WTC11 (cell line): ENCODE measurements at regions not wholly inside any gene's neighbourhood (a gene's known extent, or its start where the extent isn't known, plus 50 kb on each side); places are given as distances from the start of the nearest gene placed in this dataset.

Experiments used
- ATAC-seq: fragments of 200-7000 bp; cut with Tn5 transposase; 2 replicates; pipeline ENCODE4 v1.10.0; 2021; ENCODE audit warnings: mild to moderate bottlenecking, moderate library complexity
- CTCF ChIA-PET: fragments of 300-600 bp; sonication (Branson Sonifier 250); formaldehyde crosslinking; loops from one replicate; lab custom pipeline; 2021; ENCODE audit warnings: antibody characterized with exemption; lab: Charles Lee
- POLR2A ChIA-PET: fragments of 350-600 bp; sonication (Branson Sonifier 250); formaldehyde crosslinking; loops from one replicate; lab custom pipeline; 2021; ENCODE audit warnings: antibody characterized with exemption; lab: Charles Lee
- DNase-seq: peaks from one replicate; pipeline ENCODE4 v3.0.0; 2021; ENCODE audit warnings: low spot score
- H3K27ac Mint-ChIP-seq: 2 replicates; pipeline ENCODE4 v1.8.0; 2021; ENCODE audit warnings: mixed read lengths
- H3K27me3 Mint-ChIP-seq: 2 replicates; pipeline ENCODE4 v1.8.0; 2021; ENCODE audit warnings: low read depth, mild to moderate bottlenecking, moderate library complexity, mixed read lengths
- H3K36me3 Mint-ChIP-seq: 2 replicates; pipeline ENCODE4 v1.8.0; 2021; ENCODE audit warnings: mixed read lengths
- H3K4me1 Mint-ChIP-seq: 2 replicates; pipeline ENCODE4 v1.8.0; 2022; ENCODE audit warnings: mixed read lengths
- H3K4me3 Mint-ChIP-seq: 2 replicates; pipeline ENCODE4 v1.8.0; 2021; ENCODE audit warnings: mild to moderate bottlenecking, moderate library complexity, mixed read lengths
- H3K9me3 Mint-ChIP-seq: 2 replicates; pipeline ENCODE4 v1.8.0; 2021; ENCODE audit warnings: mixed read lengths
- CDX4 ChIP-seq: fragments of 250-450 bp; sonication (Bioruptor Pico); IDR thresholded peaks from 2 replicates; pipeline ENCODE4 v1.9.0; 2021; ENCODE audit warnings: moderate library complexity, mild to moderate bottlenecking, inconsistent platforms, borderline replicate concordance
- CREB1 ChIP-seq: sonication (generic); formaldehyde crosslinking; IDR thresholded peaks from 2 replicates; pipeline ENCODE4 v1.8.0; 2023; ENCODE audit warnings: mild to moderate bottlenecking, missing genetic modification reagents
- CREM ChIP-seq: sonication (generic); formaldehyde crosslinking; IDR thresholded peaks from 2 replicates; pipeline ENCODE4 v1.8.1; 2022; ENCODE audit warnings: mild to moderate bottlenecking, missing genetic modification reagents, moderate library complexity
- E2F1 ChIP-seq: sonication (generic); formaldehyde crosslinking; IDR thresholded peaks from 2 replicates; pipeline ENCODE4 v1.8.0; 2022; ENCODE audit warnings: mild to moderate bottlenecking, missing genetic modification reagents
- ELF4 ChIP-seq: sonication (generic); formaldehyde crosslinking; IDR thresholded peaks from 2 replicates; pipeline ENCODE4 v1.8.1; 2022; ENCODE audit warnings: low read depth, mild to moderate bottlenecking, moderate library complexity, missing genetic modification reagents
- GABPB1 ChIP-seq: sonication (generic); formaldehyde crosslinking; IDR thresholded peaks from 2 replicates; pipeline ENCODE4 v1.8.1; 2023; ENCODE audit warnings: mild to moderate bottlenecking, missing genetic modification reagents
- MYBL2 ChIP-seq: sonication (generic); formaldehyde crosslinking; IDR thresholded peaks from 2 replicates; pipeline ENCODE4 v1.8.1; 2023; ENCODE audit warnings: mild to moderate bottlenecking, moderate library complexity, missing genetic modification reagents
- NR1H2 ChIP-seq: sonication (generic); formaldehyde crosslinking; IDR thresholded peaks from 2 replicates; pipeline ENCODE4 v1.9.0; 2021; ENCODE audit warnings: mild to moderate bottlenecking, moderate library complexity, missing genetic modification reagents
- NR3C1 ChIP-seq: sonication (generic); formaldehyde crosslinking; conservative IDR thresholded peaks from 2 replicates; pipeline ENCODE4 v1.8.1; 2023; ENCODE audit warnings: low read depth, mild to moderate bottlenecking, missing genetic modification reagents
- PRRX2 ChIP-seq: fragments of 250-450 bp; sonication (Bioruptor Pico); IDR thresholded peaks from 2 replicates; pipeline ENCODE4 v1.8.0; 2021; ENCODE audit warnings: mild to moderate bottlenecking
- SMAD3 ChIP-seq: sonication (generic); formaldehyde crosslinking; IDR thresholded peaks from 2 replicates; pipeline ENCODE4 v1.8.0; 2022; ENCODE audit warnings: missing genetic modification reagents, mild to moderate bottlenecking, borderline replicate concordance
- SP1 ChIP-seq: sonication (generic); formaldehyde crosslinking; conservative IDR thresholded peaks from 2 replicates; pipeline ENCODE4 v1.8.1; 2022; ENCODE audit warnings: missing genetic modification reagents
- TEAD1 ChIP-seq: sonication (generic); formaldehyde crosslinking; IDR thresholded peaks from 2 replicates; pipeline ENCODE4 v1.8.0; 2022; ENCODE audit warnings: mild to moderate bottlenecking, missing genetic modification reagents
- ZNF232 ChIP-seq: sonication (generic); formaldehyde crosslinking; IDR thresholded peaks from 2 replicates; pipeline ENCODE4 v1.8.0; 2022; ENCODE audit warnings: mild to moderate bottlenecking, missing genetic modification reagents
- ZNF263 ChIP-seq: sonication (generic); formaldehyde crosslinking; IDR thresholded peaks from 2 replicates; pipeline ENCODE4 v1.8.1; 2022; ENCODE audit warnings: low read depth, mild to moderate bottlenecking, moderate library complexity, missing genetic modification reagents
- ZNF317 ChIP-seq: sonication (generic); formaldehyde crosslinking; IDR thresholded peaks from 2 replicates; pipeline ENCODE4 v1.8.1; 2023; ENCODE audit warnings: low read depth, mild to moderate bottlenecking, moderate library complexity, missing genetic modification reagents, borderline replicate concordance
- ZNF396 ChIP-seq: fragments of 250-450 bp; sonication (Bioruptor Pico); IDR thresholded peaks from 2 replicates; pipeline ENCODE4 v1.8.0; 2021; ENCODE audit warnings: mild to moderate bottlenecking, moderate library complexity, borderline replicate concordance
- TF ChIP-seq, protein P1 (sequence below): sonication (generic); formaldehyde crosslinking; IDR thresholded peaks from 2 replicates; pipeline ENCODE4 v1.8.0; 2022; ENCODE audit warnings: missing genetic modification reagents
- TF ChIP-seq, protein P2 (sequence below): sonication (generic); formaldehyde crosslinking; IDR thresholded peaks from 2 replicates; pipeline ENCODE4 v1.8.1; 2023; ENCODE audit warnings: mild to moderate bottlenecking, missing genetic modification reagents, moderate library complexity
- TF ChIP-seq, protein P3 (sequence below): sonication (generic); formaldehyde crosslinking; IDR thresholded peaks from 2 replicates; pipeline ENCODE4 v1.8.1; 2023; ENCODE audit warnings: mild to moderate bottlenecking, missing genetic modification reagents, moderate library complexity
- TF ChIP-seq, protein P4 (sequence below): sonication (generic); formaldehyde crosslinking; IDR thresholded peaks from 2 replicates; pipeline ENCODE4 v1.8.1; 2022; ENCODE audit warnings: mild to moderate bottlenecking, moderate library complexity, missing genetic modification reagents
- TF ChIP-seq, protein P5 (sequence below): sonication (generic); formaldehyde crosslinking; IDR thresholded peaks from 2 replicates; pipeline ENCODE4 v1.8.1; 2023; ENCODE audit warnings: mild to moderate bottlenecking, missing genetic modification reagents

GRCh38 chr5:73280821-73281746, 108.1 kb downstream of the TMEM174 start:
- Mint-ChIP-seq H3K4me1 (peaks cover 35% of the 10 kb centered on the region), H3K36me3 (no peaks in the 10 kb centered on the region), H3K9me3 (no peaks in the 10 kb centered on the region), H3K27me3 (no peaks in the 10 kb centered on the region; the same call in 1 of the 2 replicates), H3K4me3 (no peak overlapping the region; the same call in 1 of the 2 replicates), H3K27ac (no peak overlapping the region)
- no peak for ATAC-seq
- POLR2A ChIA-PET, result no interaction called here
- CTCF ChIA-PET, result interaction anchor here (0.9 to 2.3 kb wide), 2 partner anchors 23 to 65 kb away, joined by 4 to 16 read pairs; no protein-coding TSS in a partner anchor
- no peak for DNase-seq
- TF ChIP-seq, protein P1, sequence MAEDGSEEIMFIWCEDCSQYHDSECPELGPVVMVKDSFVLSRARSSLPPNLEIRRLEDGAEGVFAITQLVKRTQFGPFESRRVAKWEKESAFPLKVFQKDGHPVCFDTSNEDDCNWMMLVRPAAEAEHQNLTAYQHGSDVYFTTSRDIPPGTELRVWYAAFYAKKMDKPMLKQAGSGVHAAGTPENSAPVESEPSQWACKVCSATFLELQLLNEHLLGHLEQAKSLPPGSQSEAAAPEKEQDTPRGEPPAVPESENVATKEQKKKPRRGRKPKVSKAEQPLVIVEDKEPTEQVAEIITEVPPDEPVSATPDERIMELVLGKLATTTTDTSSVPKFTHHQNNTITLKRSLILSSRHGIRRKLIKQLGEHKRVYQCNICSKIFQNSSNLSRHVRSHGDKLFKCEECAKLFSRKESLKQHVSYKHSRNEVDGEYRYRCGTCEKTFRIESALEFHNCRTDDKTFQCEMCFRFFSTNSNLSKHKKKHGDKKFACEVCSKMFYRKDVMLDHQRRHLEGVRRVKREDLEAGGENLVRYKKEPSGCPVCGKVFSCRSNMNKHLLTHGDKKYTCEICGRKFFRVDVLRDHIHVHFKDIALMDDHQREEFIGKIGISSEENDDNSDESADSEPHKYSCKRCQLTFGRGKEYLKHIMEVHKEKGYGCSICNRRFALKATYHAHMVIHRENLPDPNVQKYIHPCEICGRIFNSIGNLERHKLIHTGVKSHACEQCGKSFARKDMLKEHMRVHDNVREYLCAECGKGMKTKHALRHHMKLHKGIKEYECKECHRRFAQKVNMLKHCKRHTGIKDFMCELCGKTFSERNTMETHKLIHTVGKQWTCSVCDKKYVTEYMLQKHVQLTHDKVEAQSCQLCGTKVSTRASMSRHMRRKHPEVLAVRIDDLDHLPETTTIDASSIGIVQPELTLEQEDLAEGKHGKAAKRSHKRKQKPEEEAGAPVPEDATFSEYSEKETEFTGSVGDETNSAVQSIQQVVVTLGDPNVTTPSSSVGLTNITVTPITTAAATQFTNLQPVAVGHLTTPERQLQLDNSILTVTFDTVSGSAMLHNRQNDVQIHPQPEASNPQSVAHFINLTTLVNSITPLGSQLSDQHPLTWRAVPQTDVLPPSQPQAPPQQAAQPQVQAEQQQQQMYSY (CRISPR knock-in tag), result no peak
- TF ChIP-seq ZNF317 (CRISPR knock-in tag) (no peak), MYBL2 (CRISPR knock-in tag) (no peak), CDX4 (CRISPR knock-in tag) (no peak), SMAD3 (CRISPR knock-in tag) (no peak), ZNF232 (CRISPR knock-in tag) (no peak), CREB1 (no peak)
- TF ChIP-seq, protein P2, sequence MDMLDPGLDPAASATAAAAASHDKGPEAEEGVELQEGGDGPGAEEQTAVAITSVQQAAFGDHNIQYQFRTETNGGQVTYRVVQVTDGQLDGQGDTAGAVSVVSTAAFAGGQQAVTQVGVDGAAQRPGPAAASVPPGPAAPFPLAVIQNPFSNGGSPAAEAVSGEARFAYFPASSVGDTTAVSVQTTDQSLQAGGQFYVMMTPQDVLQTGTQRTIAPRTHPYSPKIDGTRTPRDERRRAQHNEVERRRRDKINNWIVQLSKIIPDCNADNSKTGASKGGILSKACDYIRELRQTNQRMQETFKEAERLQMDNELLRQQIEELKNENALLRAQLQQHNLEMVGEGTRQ (CRISPR knock-in tag), result no peak

GRCh38 chr5:73280386-73280785, 107.4 kb downstream of the TMEM174 start:
- CTCF ChIA-PET, result no interaction called here
- H3K9me3 Mint-ChIP-seq, result no peaks in the 10 kb centered on the region
- H3K4me1 Mint-ChIP-seq, result peaks cover 35% of the 10 kb centered on the region
- H3K36me3 Mint-ChIP-seq, result no peaks in the 10 kb centered on the region
- POLR2A ChIA-PET, result no interaction called here
- H3K27me3 Mint-ChIP-seq, result no peaks in the 10 kb centered on the region; the same call in 1 of the 2 replicates
- peak overlapping the region; percentile 43; the same call in 1 of the 2 replicates for H3K27ac Mint-ChIP-seq
- H3K4me3 Mint-ChIP-seq, result no peak overlapping the region
- DNase-seq, result no peak
- ATAC-seq, result no peak
- TF ChIP-seq CDX4 (CRISPR knock-in tag), result no peak
- TF ChIP-seq E2F1 (CRISPR knock-in tag), result no peak
- TF ChIP-seq NR3C1, result no peak
- TF ChIP-seq NR1H2, result no peak
- TF ChIP-seq ELF4, result no peak
- TF ChIP-seq, protein P3, sequence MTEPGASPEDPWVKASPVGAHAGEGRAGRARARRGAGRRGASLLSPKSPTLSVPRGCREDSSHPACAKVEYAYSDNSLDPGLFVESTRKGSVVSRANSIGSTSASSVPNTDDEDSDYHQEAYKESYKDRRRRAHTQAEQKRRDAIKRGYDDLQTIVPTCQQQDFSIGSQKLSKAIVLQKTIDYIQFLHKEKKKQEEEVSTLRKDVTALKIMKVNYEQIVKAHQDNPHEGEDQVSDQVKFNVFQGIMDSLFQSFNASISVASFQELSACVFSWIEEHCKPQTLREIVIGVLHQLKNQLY, result no peak
- no peak for TF ChIP-seq TEAD1 (CRISPR knock-in tag)
- TF ChIP-seq, protein P4, sequence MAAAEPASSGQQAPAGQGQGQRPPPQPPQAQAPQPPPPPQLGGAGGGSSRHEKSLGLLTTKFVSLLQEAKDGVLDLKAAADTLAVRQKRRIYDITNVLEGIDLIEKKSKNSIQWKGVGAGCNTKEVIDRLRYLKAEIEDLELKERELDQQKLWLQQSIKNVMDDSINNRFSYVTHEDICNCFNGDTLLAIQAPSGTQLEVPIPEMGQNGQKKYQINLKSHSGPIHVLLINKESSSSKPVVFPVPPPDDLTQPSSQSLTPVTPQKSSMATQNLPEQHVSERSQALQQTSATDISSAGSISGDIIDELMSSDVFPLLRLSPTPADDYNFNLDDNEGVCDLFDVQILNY (CRISPR knock-in tag), result no peak
- TF ChIP-seq SMAD3 (CRISPR knock-in tag), result no peak
- no peak for TF ChIP-seq PRRX2
- TF ChIP-seq, protein P5, sequence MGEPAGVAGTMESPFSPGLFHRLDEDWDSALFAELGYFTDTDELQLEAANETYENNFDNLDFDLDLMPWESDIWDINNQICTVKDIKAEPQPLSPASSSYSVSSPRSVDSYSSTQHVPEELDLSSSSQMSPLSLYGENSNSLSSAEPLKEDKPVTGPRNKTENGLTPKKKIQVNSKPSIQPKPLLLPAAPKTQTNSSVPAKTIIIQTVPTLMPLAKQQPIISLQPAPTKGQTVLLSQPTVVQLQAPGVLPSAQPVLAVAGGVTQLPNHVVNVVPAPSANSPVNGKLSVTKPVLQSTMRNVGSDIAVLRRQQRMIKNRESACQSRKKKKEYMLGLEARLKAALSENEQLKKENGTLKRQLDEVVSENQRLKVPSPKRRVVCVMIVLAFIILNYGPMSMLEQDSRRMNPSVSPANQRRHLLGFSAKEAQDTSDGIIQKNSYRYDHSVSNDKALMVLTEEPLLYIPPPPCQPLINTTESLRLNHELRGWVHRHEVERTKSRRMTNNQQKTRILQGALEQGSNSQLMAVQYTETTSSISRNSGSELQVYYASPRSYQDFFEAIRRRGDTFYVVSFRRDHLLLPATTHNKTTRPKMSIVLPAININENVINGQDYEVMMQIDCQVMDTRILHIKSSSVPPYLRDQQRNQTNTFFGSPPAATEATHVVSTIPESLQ (CRISPR knock-in tag), result no peak
- no peak for TF ChIP-seq ZNF263
- no peak for TF ChIP-seq SP1
- TF ChIP-seq ZNF396 (CRISPR knock-in tag), result no peak
- no peak for TF ChIP-seq GABPB1 (CRISPR knock-in tag)
- no peak for TF ChIP-seq CREM (CRISPR knock-in tag)
